GM18498 (cell line): ENCODE measurements at regions not wholly inside any gene's neighbourhood (a gene's known extent, or its start where the extent isn't known, plus 50 kb on each side); places are given as distances from the start of the nearest gene placed in this dataset.

Experiments used
- ATAC-seq: cut with Tn5 transposase; IDR thresholded peaks from one replicate; pipeline ENCODE4 v1.9.1; 2021; ENCODE audit warnings: mild to moderate bottlenecking, moderate library complexity; ENCODE audit not compliant: unreplicated experiment

- ATAC-seq, result no peak
Measured at GRCh38 chr6:93974332-93974731, 555.0 kb upstream of the EPHA7 start.

GRCh38 chr6:93972791-93973190, 553.4 kb upstream of the EPHA7 start:
- no peak for ATAC-seq

GRCh38 chr6:93970684-93971083, 551.3 kb upstream of the EPHA7 start:
- ATAC-seq, result no peak

GRCh38 chr6:93968126-93968525, 548.8 kb upstream of the EPHA7 start:
- ATAC-seq, result no peak

- ATAC-seq, result no peak
Measured at GRCh38 chr6:93964926-93965325, 545.6 kb upstream of the EPHA7 start.

- no peak for ATAC-seq
Measured at GRCh38 chr6:93964321-93964720, 545.0 kb upstream of the EPHA7 start.

- no peak for ATAC-seq
Measured at GRCh38 chr6:93962566-93962965, 543.2 kb upstream of the EPHA7 start.

- ATAC-seq, result no peak
Measured at GRCh38 chr6:93954584-93954983, 535.2 kb upstream of the EPHA7 start.

- ATAC-seq, result no peak
Measured at GRCh38 chr6:93943661-93944060, 524.3 kb upstream of the EPHA7 start.

- ATAC-seq, result no peak
Measured at GRCh38 chr6:93940381-93940780, 521.0 kb upstream of the EPHA7 start.

- ATAC-seq, result no peak
Measured at GRCh38 chr6:93932175-93932574, 512.8 kb upstream of the EPHA7 start.

- ATAC-seq, result no peak
Measured at GRCh38 chr6:93927731-93928130, 508.4 kb upstream of the EPHA7 start.

- no peak for ATAC-seq
Measured at GRCh38 chr6:93919365-93919764, 500.0 kb upstream of the EPHA7 start.

GRCh38 chr6:93918258-93918657, 498.9 kb upstream of the EPHA7 start:
- ATAC-seq, result no peak

GRCh38 chr6:93917216-93917615, 497.9 kb upstream of the EPHA7 start:
- ATAC-seq, result no peak

- no peak for ATAC-seq
Measured at GRCh38 chr6:93916716-93917115, 497.4 kb upstream of the EPHA7 start.

GRCh38 chr6:93915961-93916360, 496.6 kb upstream of the EPHA7 start:
- no peak for ATAC-seq

- ATAC-seq, result no peak
Measured at GRCh38 chr6:93902517-93902916, 483.2 kb upstream of the EPHA7 start.

- ATAC-seq, result no peak
Measured at GRCh38 chr6:93900142-93900541, 480.8 kb upstream of the EPHA7 start.

- no peak for ATAC-seq
Measured at GRCh38 chr6:93896081-93896480, 476.7 kb upstream of the EPHA7 start.

GRCh38 chr6:93894521-93894920, 475.2 kb upstream of the EPHA7 start:
- ATAC-seq, result no peak

GRCh38 chr6:93889713-93890112, 470.4 kb upstream of the EPHA7 start:
- no peak for ATAC-seq

- no peak for ATAC-seq
Measured at GRCh38 chr6:93886416-93886815, 467.1 kb upstream of the EPHA7 start.

GRCh38 chr6:93859971-93860370, 440.6 kb upstream of the EPHA7 start:
- ATAC-seq, result no peak
